ENCODE measurements at regions not wholly inside any gene's neighbourhood (a gene's known extent, or its start where the extent isn't known, plus 50 kb on each side); places are given as distances from the start of the nearest gene placed in this dataset.

DNA sequence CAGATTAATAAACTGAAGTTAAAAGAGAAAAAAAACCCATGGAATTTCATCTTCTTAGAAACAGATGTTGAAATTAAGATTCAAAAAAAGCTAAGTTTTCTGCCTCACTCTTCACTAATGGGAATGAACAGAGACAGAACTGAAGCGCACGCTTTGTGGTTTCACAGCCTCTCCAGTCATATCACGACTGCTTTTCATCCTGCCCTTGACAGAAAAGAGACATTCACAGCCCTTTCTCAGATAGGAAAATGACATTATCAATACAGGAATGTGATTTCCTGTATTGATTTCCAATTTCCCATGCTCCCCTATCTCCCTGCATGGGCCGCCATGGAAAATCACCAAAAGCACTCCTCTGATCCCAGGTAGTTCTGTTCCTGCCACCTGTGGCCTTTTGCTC lies 108.2 kb downstream of the PFKFB3 start:
- FAIRE-seq = no peak
- DNase-seq (ENCODE audit: low read depth, low spot score) = no peak
- H3K4me2 ChIP-seq (ENCODE audit: insufficient read depth, low read length) = no peak overlapping the region
- H3K9me1 ChIP-seq (replicated peaks; ENCODE audit: control insufficient read depth, extremely low read depth, insufficient read depth, low read length) = no peaks in the 10 kb centered on the region
- no peak for TF ChIP-seq MYC (IDR thresholded peaks at IDR 0.05; ENCODE audit: low read depth, low read length)
- TF ChIP-seq, protein P1, sequence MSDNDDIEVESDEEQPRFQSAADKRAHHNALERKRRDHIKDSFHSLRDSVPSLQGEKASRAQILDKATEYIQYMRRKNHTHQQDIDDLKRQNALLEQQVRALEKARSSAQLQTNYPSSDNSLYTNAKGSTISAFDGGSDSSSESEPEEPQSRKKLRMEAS (IDR thresholded peaks at IDR 0.05; ENCODE audit: insufficient read depth, insufficient read length) = no peak
- no peak for TF ChIP-seq POLR2AphosphoS5 (IDR thresholded peaks at IDR 0.05; ENCODE audit: insufficient read depth, low read depth, low read length)
- TF ChIP-seq JUN (IDR thresholded peaks at IDR 0.05; ENCODE audit: borderline replicate concordance, insufficient read depth, insufficient read length, low read depth) = no peak
- TF ChIP-seq EZH2 (IDR thresholded peaks at IDR 0.05; ENCODE audit: borderline replicate concordance, low read depth, low read length, severe bottlenecking) = no peak
- TF ChIP-seq POLR2A (IDR thresholded peaks at IDR 0.05; ENCODE audit: low read depth, low read length) = no peak
- TF ChIP-seq, protein P2, sequence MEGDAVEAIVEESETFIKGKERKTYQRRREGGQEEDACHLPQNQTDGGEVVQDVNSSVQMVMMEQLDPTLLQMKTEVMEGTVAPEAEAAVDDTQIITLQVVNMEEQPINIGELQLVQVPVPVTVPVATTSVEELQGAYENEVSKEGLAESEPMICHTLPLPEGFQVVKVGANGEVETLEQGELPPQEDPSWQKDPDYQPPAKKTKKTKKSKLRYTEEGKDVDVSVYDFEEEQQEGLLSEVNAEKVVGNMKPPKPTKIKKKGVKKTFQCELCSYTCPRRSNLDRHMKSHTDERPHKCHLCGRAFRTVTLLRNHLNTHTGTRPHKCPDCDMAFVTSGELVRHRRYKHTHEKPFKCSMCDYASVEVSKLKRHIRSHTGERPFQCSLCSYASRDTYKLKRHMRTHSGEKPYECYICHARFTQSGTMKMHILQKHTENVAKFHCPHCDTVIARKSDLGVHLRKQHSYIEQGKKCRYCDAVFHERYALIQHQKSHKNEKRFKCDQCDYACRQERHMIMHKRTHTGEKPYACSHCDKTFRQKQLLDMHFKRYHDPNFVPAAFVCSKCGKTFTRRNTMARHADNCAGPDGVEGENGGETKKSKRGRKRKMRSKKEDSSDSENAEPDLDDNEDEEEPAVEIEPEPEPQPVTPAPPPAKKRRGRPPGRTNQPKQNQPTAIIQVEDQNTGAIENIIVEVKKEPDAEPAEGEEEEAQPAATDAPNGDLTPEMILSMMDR (IDR thresholded peaks at IDR 0.05; ENCODE audit: extremely low read depth in 1 of 2, insufficient read depth in 1 of 2, low read depth in 1 of 2, low read length in 2 of 2) = no peak
- no peak for TF ChIP-seq FOS (IDR thresholded peaks at IDR 0.05; ENCODE audit: borderline replicate concordance, insufficient read depth, low read length)
- no peak for TF ChIP-seq GATA2 (IDR thresholded peaks at IDR 0.05; ENCODE audit: insufficient read depth, insufficient read length, low read depth, low read length)
- intact Hi-C loops (cut with micrococcal nuclease) = no loop called here
- no peaks in the 10 kb centered on the region for H3K36me3 ChIP-seq (ENCODE audit: control insufficient read depth in 2 of 2, extremely low read depth in 1 of 2, insufficient read depth in 2 of 2, low read length in 2 of 2)
- H3K27ac ChIP-seq (ENCODE audit: insufficient read depth, low read depth, low read length) = no peak overlapping the region
- no peak overlapping the region for H3K9ac ChIP-seq (replicated peaks; ENCODE audit: extremely low read depth, insufficient read depth, low read length)
- dilution Hi-C loops (cut with MboI; ENCODE audit: extremely low pct_ligation_motif_present, low sequenced_read_pairs) = no loop called here
- ChIA-PET POLR2A (no interaction called here), CTCF (interaction anchor here (1.9 kb wide), 1 partner anchor 91 kb away, joined by 6 read pairs; no protein-coding TSS in a partner anchor)
- no peaks in the 10 kb centered on the region for H3K79me2 ChIP-seq (ENCODE audit: control insufficient read depth, insufficient read depth, low read length)
- no TSS peak for BruUV-seq (replicated peaks)
- H4K20me1 ChIP-seq (replicated peaks; ENCODE audit: control insufficient read depth, extremely low read depth, insufficient read depth, low read length) = no peaks in the 10 kb centered on the region
- no peak overlapping the region for H2AFZ ChIP-seq (ENCODE audit: low read depth, low read length)
- no peak overlapping the region for H3K4me3 ChIP-seq (replicated peaks in 1 of 3; ENCODE audit: insufficient read depth in 1 of 3, low read depth in 1 of 3, low read length in 3 of 3)
- no peaks in the 10 kb centered on the region for H3K4me1 ChIP-seq (ENCODE audit: control insufficient read depth, extremely low read depth, insufficient read depth, low read length)
- H3K9me3 ChIP-seq (replicated peaks; ENCODE audit: control insufficient read depth, insufficient read depth, low read length) = no peaks in the 10 kb centered on the region
- H3K27me3 ChIP-seq (ENCODE audit: control insufficient read depth in 2 of 2, insufficient read depth in 2 of 2, low read length in 2 of 2) = peaks cover 4% of the 10 kb centered on the region in 2 experiments

All from endothelial cell of umbilical vein (primary cell).